ENCODE measurements at regions not wholly inside any gene's neighbourhood (a gene's known extent, or its start where the extent isn't known, plus 50 kb on each side); places are given as distances from the start of the nearest gene placed in this dataset.

- H3K27ac ChIP-seq (ENCODE audit: low read depth, low read length, poor library complexity, severe bottlenecking): no peak overlapping the region
- no peaks in the 10 kb centered on the region for H3K36me3 ChIP-seq (ENCODE audit: insufficient read depth, low read length)
- TF ChIP-seq EZH2 (IDR thresholded peaks at IDR 0.05; ENCODE audit: borderline replicate concordance, low read length): no peak
- TF ChIP-seq CTCF (IDR thresholded peaks at IDR 0.05; ENCODE audit: low read length): no peak
- H3K79me2 ChIP-seq (ENCODE audit: insufficient read depth, low read length): no peaks in the 10 kb centered on the region
- H2AFZ ChIP-seq (ENCODE audit: low read length): no peak overlapping the region
- H3F3A ChIP-seq (ENCODE audit: insufficient read depth, low read length): no peaks in the 10 kb centered on the region
- H3K4me3 ChIP-seq (ENCODE audit: low read depth, low read length, poor library complexity, severe bottlenecking): no peak overlapping the region
- no peaks in the 10 kb centered on the region for H3K9me2 ChIP-seq (ENCODE audit: low read depth, low read length)
- no peak overlapping the region for H3K9ac ChIP-seq (ENCODE audit: low read length)
- H3K4me1 ChIP-seq (ENCODE audit: insufficient read depth, low read length, severe bottlenecking): no peaks in the 10 kb centered on the region
- H3K27me3 ChIP-seq (ENCODE audit: insufficient read depth, low read length): no peaks in the 10 kb centered on the region
- no peak overlapping the region for H3K4me2 ChIP-seq (ENCODE audit: low read length)
- H3K9me3 ChIP-seq (ENCODE audit: low read length): no peaks in the 10 kb centered on the region
- no peaks in the 10 kb centered on the region for H4K20me1 ChIP-seq (ENCODE audit: insufficient read depth, low read length)
Measured at GRCh38 chr10:78207776-78208175, 174.1 kb downstream of the RPS24 start.

- Histone ChIP-seq H3K4me2 (ENCODE audit: low read length) (no peak overlapping the region), H3K9ac (ENCODE audit: low read length) (no peak overlapping the region), H2AFZ (ENCODE audit: low read length) (no peak overlapping the region), H3K27me3 (ENCODE audit: insufficient read depth, low read length) (no peaks in the 10 kb centered on the region), H4K20me1 (ENCODE audit: insufficient read depth, low read length) (no peaks in the 10 kb centered on the region), H3K9me3 (ENCODE audit: low read length) (no peaks in the 10 kb centered on the region), H3K4me3 (ENCODE audit: low read depth, low read length, poor library complexity, severe bottlenecking) (no peak overlapping the region), H3K79me2 (ENCODE audit: insufficient read depth, low read length) (no peaks in the 10 kb centered on the region), H3K27ac (ENCODE audit: low read depth, low read length, poor library complexity, severe bottlenecking) (no peak overlapping the region), H3K36me3 (ENCODE audit: insufficient read depth, low read length) (no peaks in the 10 kb centered on the region), H3F3A (ENCODE audit: insufficient read depth, low read length) (no peaks in the 10 kb centered on the region), H3K9me2 (ENCODE audit: low read depth, low read length) (no peaks in the 10 kb centered on the region), H3K4me1 (ENCODE audit: insufficient read depth, low read length, severe bottlenecking) (no peaks in the 10 kb centered on the region)
- no peak for TF ChIP-seq CTCF (IDR thresholded peaks at IDR 0.05; ENCODE audit: low read length)
- no peak for TF ChIP-seq EZH2 (IDR thresholded peaks at IDR 0.05; ENCODE audit: borderline replicate concordance, low read length)
Measured at GRCh38 chr10:78209970-78210369, 176.3 kb downstream of the RPS24 start.

GRCh38 chr10:78210548-78210947, 176.9 kb downstream of the RPS24 start:
- Histone ChIP-seq H3K27me3 (ENCODE audit: insufficient read depth, low read length) (no peaks in the 10 kb centered on the region), H3K4me1 (ENCODE audit: insufficient read depth, low read length, severe bottlenecking) (no peaks in the 10 kb centered on the region), H3K4me2 (ENCODE audit: low read length) (no peak overlapping the region), H3K36me3 (ENCODE audit: insufficient read depth, low read length) (no peaks in the 10 kb centered on the region), H4K20me1 (ENCODE audit: insufficient read depth, low read length) (no peaks in the 10 kb centered on the region), H3K79me2 (ENCODE audit: insufficient read depth, low read length) (no peaks in the 10 kb centered on the region), H3K9ac (ENCODE audit: low read length) (no peak overlapping the region), H3F3A (ENCODE audit: insufficient read depth, low read length) (no peaks in the 10 kb centered on the region), H3K4me3 (ENCODE audit: low read depth, low read length, poor library complexity, severe bottlenecking) (no peak overlapping the region), H3K27ac (ENCODE audit: low read depth, low read length, poor library complexity, severe bottlenecking) (no peak overlapping the region), H3K9me3 (ENCODE audit: low read length) (no peaks in the 10 kb centered on the region), H3K9me2 (ENCODE audit: low read depth, low read length) (no peaks in the 10 kb centered on the region), H2AFZ (ENCODE audit: low read length) (no peak overlapping the region)
- TF ChIP-seq EZH2 (IDR thresholded peaks at IDR 0.05; ENCODE audit: borderline replicate concordance, low read length) (no peak), CTCF (IDR thresholded peaks at IDR 0.05; ENCODE audit: low read length) (no peak)
